Liver (tissue), 8 donors: ENCODE measurements at regions not wholly inside any gene's neighbourhood (a gene's known extent, or its start where the extent isn't known, plus 50 kb on each side); places are given as distances from the start of the nearest gene placed in this dataset.

ENCODE experiments used
- DNase-seq: peaks from one replicate; pipeline ENCODE4 v3.0.0-alpha.2; 2017; ENCODE audit warnings: low spot score
- H3K27ac ChIP-seq, 2 donors: one replicate each; pipeline ENCODE4 v1.7.0; 2013; ENCODE audit warnings: inconsistent platforms in 2 of 2, low read length in 2 of 2, control low read depth in 1 of 2, low read depth in 1 of 2, mild to moderate bottlenecking in 1 of 2
- H3K27me3 ChIP-seq, 4 donors: one replicate each; pipeline versions ENCODE4 v1.6.1 to v1.7.0; 2013; ENCODE audit warnings: low read length in 3 of 4, inconsistent platforms in 1 of 4, mild to moderate bottlenecking in 1 of 4, moderate library complexity in 1 of 4; ENCODE audit not compliant: control insufficient read depth in 4 of 4, insufficient read depth in 4 of 4
- H3K36me3 ChIP-seq, 4 donors: one replicate each; pipeline versions ENCODE4 v1.6.1 to v1.7.0; 2013; ENCODE audit warnings: low read length in 3 of 4, mild to moderate bottlenecking in 3 of 4, low read depth in 1 of 4, moderate library complexity in 1 of 4; ENCODE audit not compliant: control insufficient read depth in 4 of 4, insufficient read depth in 3 of 4
- H3K4me1 ChIP-seq, 4 donors: one replicate each; pipeline versions ENCODE4 v1.6.1 to v1.7.0; 2013; ENCODE audit warnings: low read length in 3 of 4, mild to moderate bottlenecking in 3 of 4, moderate library complexity in 1 of 4; ENCODE audit not compliant: control insufficient read depth in 4 of 4, insufficient read depth in 4 of 4
- H3K4me3 ChIP-seq, 3 donors: one replicate each; pipeline versions ENCODE4 v1.6.1 to v1.7.0; 2013; ENCODE audit warnings: low read length in 3 of 3, control low read depth in 1 of 3, low read depth in 1 of 3, mild to moderate bottlenecking in 1 of 3
- H3K9ac ChIP-seq, 2 donors: one replicate each; pipeline ENCODE4 v1.7.0; 2013; ENCODE audit warnings: low read length in 2 of 2, mild to moderate bottlenecking in 2 of 2, moderate library complexity in 2 of 2, control low read depth in 1 of 2, low read depth in 1 of 2
- H3K9me3 ChIP-seq, 4 donors: one replicate each; pipeline versions ENCODE4 v1.6.1 to v1.7.0; 2013; ENCODE audit warnings: low read length in 3 of 4; ENCODE audit not compliant: control insufficient read depth in 4 of 4
- FOXA2 ChIP-seq: IDR thresholded peaks from 2 replicates; pipeline ENCODE4 v1.6.1; 2016; ENCODE audit warnings: antibody characterized with exemption
- GABPA ChIP-seq, 2 donors: IDR thresholded peaks in 1 of 2; conservative IDR thresholded peaks in 1 of 2; 2 replicates each; pipeline ENCODE4 v1.6.1; 2016; ENCODE audit warnings: antibody characterized with exemption in 2 of 2, mild to moderate bottlenecking in 1 of 2, moderate library complexity in 1 of 2
- HNF4A ChIP-seq, 2 donors: conservative IDR thresholded peaks; 2 replicates each; pipeline ENCODE4 v1.6.1; 2016; ENCODE audit warnings: antibody characterized with exemption in 2 of 2, mild to moderate bottlenecking in 2 of 2
- JUND ChIP-seq, 2 donors: IDR thresholded peaks; 2 replicates each; pipeline ENCODE4 v1.6.1; 2016; ENCODE audit warnings: antibody characterized with exemption in 2 of 2
- RAD21 ChIP-seq, 2 donors: IDR thresholded peaks; 2 replicates each; pipeline ENCODE4 v1.6.1; 2016; ENCODE audit warnings: antibody characterized with exemption in 2 of 2, mild to moderate bottlenecking in 2 of 2
- RXRA ChIP-seq, 2 donors: IDR thresholded peaks; 2 replicates each; pipeline ENCODE4 v1.6.1; 2017 to 2018; ENCODE audit warnings: antibody characterized with exemption in 2 of 2, mild to moderate bottlenecking in 1 of 2
- SP1 ChIP-seq: IDR thresholded peaks from 2 replicates; pipeline ENCODE4 v1.6.1; 2018; ENCODE audit warnings: antibody characterized with exemption, mild to moderate bottlenecking
- TAF1 ChIP-seq: conservative IDR thresholded peaks from 2 replicates; pipeline ENCODE4 v1.6.1; 2016; ENCODE audit warnings: antibody characterized with exemption, mild to moderate bottlenecking
- whole genome bisulfite sequencing: extraction: QIAGEN DNeasy Blood & Tissue Kit; methylation state at CpG from one replicate; pipeline ENCODE4 v1.1.7; 2013; 5-methylcytosine and 5-hydroxymethylcytosine counted together
- TF ChIP-seq, protein P1 (sequence below): IDR thresholded peaks from 2 replicates; pipeline ENCODE4 v1.6.1; 2016; ENCODE audit warnings: antibody characterized with exemption, mild to moderate bottlenecking
- TF ChIP-seq, protein P2 (sequence below): fragments of 150-350 bp; IDR thresholded peaks from 2 replicates; pipeline ENCODE4 v1.5.1; 2017; ENCODE audit warnings: improper control_type of control experiment, low read depth, low read length; ENCODE audit not compliant: missing input control
- TF ChIP-seq, protein P3 (sequence below): IDR thresholded peaks from 2 replicates; pipeline ENCODE4 v1.6.1; 2016; ENCODE audit warnings: antibody characterized with exemption
- donor health status: healthy.
- donor health status: healthy.
- donor health status: healthy.
- donor health status: healthy.
- donor health status: healthy.

DNA sequence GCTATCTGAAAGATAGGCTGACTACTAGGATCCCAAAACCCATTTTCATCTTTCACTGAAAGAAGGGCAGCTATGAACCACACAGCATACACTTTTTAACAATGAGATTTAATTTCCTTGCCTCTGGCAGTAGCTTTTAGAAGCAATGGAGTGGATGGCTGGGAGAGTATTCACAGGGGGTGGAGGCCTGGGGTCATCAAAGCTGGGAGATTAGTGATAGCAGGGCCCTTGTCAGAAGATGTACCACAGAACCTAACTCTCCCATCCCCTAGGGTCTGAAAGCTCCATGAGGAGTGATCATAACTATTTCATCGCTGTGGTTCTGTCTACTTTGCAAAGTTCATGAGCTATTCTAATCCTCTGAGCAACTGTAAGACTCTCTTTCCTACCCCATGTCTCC is 332.2 kb downstream of the PRELID2 start:
- Histone ChIP-seq H3K4me3 (no peak overlapping the region), H3K9me3 (peaks cover 0 to 2% (median 0%) of the 10 kb centered on the region in 4 donors), H3K4me1 (no peaks in the 10 kb centered on the region), H3K27me3 (no peaks in the 10 kb centered on the region), H3K27ac (no peak overlapping the region), H3K36me3 (no peaks in the 10 kb centered on the region), H3K9ac (no peak overlapping the region)
- no peak for DNase-seq
- TF ChIP-seq, protein P1, sequence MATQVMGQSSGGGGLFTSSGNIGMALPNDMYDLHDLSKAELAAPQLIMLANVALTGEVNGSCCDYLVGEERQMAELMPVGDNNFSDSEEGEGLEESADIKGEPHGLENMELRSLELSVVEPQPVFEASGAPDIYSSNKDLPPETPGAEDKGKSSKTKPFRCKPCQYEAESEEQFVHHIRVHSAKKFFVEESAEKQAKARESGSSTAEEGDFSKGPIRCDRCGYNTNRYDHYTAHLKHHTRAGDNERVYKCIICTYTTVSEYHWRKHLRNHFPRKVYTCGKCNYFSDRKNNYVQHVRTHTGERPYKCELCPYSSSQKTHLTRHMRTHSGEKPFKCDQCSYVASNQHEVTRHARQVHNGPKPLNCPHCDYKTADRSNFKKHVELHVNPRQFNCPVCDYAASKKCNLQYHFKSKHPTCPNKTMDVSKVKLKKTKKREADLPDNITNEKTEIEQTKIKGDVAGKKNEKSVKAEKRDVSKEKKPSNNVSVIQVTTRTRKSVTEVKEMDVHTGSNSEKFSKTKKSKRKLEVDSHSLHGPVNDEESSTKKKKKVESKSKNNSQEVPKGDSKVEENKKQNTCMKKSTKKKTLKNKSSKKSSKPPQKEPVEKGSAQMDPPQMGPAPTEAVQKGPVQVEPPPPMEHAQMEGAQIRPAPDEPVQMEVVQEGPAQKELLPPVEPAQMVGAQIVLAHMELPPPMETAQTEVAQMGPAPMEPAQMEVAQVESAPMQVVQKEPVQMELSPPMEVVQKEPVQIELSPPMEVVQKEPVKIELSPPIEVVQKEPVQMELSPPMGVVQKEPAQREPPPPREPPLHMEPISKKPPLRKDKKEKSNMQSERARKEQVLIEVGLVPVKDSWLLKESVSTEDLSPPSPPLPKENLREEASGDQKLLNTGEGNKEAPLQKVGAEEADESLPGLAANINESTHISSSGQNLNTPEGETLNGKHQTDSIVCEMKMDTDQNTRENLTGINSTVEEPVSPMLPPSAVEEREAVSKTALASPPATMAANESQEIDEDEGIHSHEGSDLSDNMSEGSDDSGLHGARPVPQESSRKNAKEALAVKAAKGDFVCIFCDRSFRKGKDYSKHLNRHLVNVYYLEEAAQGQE = no peak
- TF ChIP-seq TAF1 (no peak), HNF4A (conservative IDR thresholded peaks at IDR 0.05) (no peak), RXRA (IDR thresholded peaks at IDR 0.05) (no peak), RAD21 (IDR thresholded peaks at IDR 0.05) (no peak), SP1 (no peak), GABPA (IDR thresholded peaks at IDR 0.05 in 1 of 2, conservative IDR thresholded peaks at IDR 0.05 in 1 of 2) (no peak)
- TF ChIP-seq, protein P2, sequence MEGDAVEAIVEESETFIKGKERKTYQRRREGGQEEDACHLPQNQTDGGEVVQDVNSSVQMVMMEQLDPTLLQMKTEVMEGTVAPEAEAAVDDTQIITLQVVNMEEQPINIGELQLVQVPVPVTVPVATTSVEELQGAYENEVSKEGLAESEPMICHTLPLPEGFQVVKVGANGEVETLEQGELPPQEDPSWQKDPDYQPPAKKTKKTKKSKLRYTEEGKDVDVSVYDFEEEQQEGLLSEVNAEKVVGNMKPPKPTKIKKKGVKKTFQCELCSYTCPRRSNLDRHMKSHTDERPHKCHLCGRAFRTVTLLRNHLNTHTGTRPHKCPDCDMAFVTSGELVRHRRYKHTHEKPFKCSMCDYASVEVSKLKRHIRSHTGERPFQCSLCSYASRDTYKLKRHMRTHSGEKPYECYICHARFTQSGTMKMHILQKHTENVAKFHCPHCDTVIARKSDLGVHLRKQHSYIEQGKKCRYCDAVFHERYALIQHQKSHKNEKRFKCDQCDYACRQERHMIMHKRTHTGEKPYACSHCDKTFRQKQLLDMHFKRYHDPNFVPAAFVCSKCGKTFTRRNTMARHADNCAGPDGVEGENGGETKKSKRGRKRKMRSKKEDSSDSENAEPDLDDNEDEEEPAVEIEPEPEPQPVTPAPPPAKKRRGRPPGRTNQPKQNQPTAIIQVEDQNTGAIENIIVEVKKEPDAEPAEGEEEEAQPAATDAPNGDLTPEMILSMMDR = no peak
- TF ChIP-seq, protein P3, sequence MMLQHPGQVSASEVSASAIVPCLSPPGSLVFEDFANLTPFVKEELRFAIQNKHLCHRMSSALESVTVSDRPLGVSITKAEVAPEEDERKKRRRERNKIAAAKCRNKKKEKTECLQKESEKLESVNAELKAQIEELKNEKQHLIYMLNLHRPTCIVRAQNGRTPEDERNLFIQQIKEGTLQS = no peak
- WGBS = 81% methylated on average over 1 of the region's 1 CpG

DNA sequence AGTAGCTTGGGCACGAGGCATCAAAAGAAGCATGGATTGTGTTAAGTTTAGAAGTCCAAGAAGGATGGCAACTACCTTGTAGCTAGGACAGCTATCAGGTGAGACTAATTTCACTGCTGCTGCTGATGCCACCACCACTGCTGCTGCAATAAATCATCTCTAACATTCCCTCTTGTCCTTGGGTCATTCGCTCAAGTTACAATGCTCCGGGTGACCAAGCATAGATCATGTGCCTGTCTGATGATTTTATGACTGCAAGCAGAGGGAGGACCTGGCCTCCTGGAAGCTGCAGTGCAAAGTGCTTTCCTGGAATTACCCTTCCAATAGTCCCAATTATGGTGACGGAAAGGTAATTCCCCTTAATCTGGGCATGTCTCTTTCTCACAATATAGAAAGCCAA is 334.4 kb downstream of the PRELID2 start:
- DNase-seq = no peak
- H3K27ac ChIP-seq = no peak overlapping the region
- TF ChIP-seq JUND (IDR thresholded peaks at IDR 0.05) = no peak
- no peak for TF ChIP-seq GABPA (IDR thresholded peaks at IDR 0.05 in 1 of 2, conservative IDR thresholded peaks at IDR 0.05 in 1 of 2)
- TF ChIP-seq, protein P2 = no peak
- no peak for TF ChIP-seq RAD21 (IDR thresholded peaks at IDR 0.05)
- TF ChIP-seq TAF1 = no peak
- TF ChIP-seq, protein P3 = no peak
- TF ChIP-seq, protein P1 = no peak
- TF ChIP-seq FOXA2 = no peak
- TF ChIP-seq SP1 = no peak

More for the DNA sequence above, 334.4 kb downstream of the PRELID2 start:
- H3K9ac ChIP-seq = no peak overlapping the region
- 82% methylated on average over 4 of the region's 4 CpGs for WGBS
- no peaks in the 10 kb centered on the region for H3K36me3 ChIP-seq
- no peaks in the 10 kb centered on the region for H3K4me1 ChIP-seq
- no peak overlapping the region for H3K4me3 ChIP-seq
- H3K27me3 ChIP-seq = no peaks in the 10 kb centered on the region
- H3K9me3 ChIP-seq = peaks cover 0 to 2% (median 0%) of the 10 kb centered on the region in 4 donors
